K562 (cell line): ENCODE measurements at regions not wholly inside any gene's neighbourhood (a gene's known extent, or its start where the extent isn't known, plus 50 kb on each side); places are given as distances from the start of the nearest gene placed in this dataset.

Experiments
- ATAC-seq: fragments of 200-7000 bp; cut with Tn5 transposase; 3 replicates; pipeline ENCODE4 v1.9.1; 2020; ENCODE audit warnings: moderate library complexity
- BruUV-seq: library from RNA; stranded (reverse); fragments of 400-500 nt; replicated peaks from 2 replicates; lab custom pipeline; 2021; lab: Mats Ljungman, UMichigan
- CTCF ChIA-PET: fragments of 300-600 bp; formaldehyde crosslinking; extraction: SDS; loops from one replicate; lab custom pipeline; 2021; ENCODE audit warnings: low intra/inter-chr PET ratio; lab: Yijun Ruan, JAX
- POLR2A ChIA-PET: fragments of 300-600, 350-650 bp; sonication (Branson Sonifier 250); formaldehyde crosslinking; extraction: SDS; loops from one replicate; lab custom pipeline; 2021; ENCODE audit warnings: antibody characterized with exemption, inconsistent platforms; lab: Yijun Ruan, JAX
- DNase-seq, 4 experiments: peaks; one replicate each; pipeline versions ENCODE4 v3.0.0 to v3.0.0-alpha.2; 2011 to 2018; ENCODE audit warnings: low spot score in 3 of 4, mixed read lengths in 3 of 4; ENCODE audit errors: extremely low read depth in 1 of 4
- FAIRE-seq: peaks from 2 replicates; lab custom pipeline; 2011; peaks lifted over from hg19 to GRCh38; lab: Jason Lieb, UNC
- H2AFZ ChIP-seq: 2 replicates; pipeline ENCODE4 v1.6.0; 2011; ENCODE audit warnings: low read depth, low read length, control low read depth, inconsistent platforms
- H3K27ac ChIP-seq: fragments of 200-600 bp; 3 replicates; pipeline ENCODE4 v1.8.0; 2011; ENCODE audit warnings: low read depth, mild to moderate bottlenecking, control low read depth, inconsistent platforms, low read length, moderate library complexity, mixed read lengths; ENCODE audit errors: extremely low read depth
- H3K27me3 ChIP-seq, 2 experiments: fragments of 300-600 bp in 1 of 2; 2 replicates in 1 of 2; 3 replicates in 1 of 2; pipeline versions ENCODE4 v1.6.0 to v1.8.0; 2011; ENCODE audit warnings: inconsistent platforms in 2 of 2, low read length in 2 of 2, mild to moderate bottlenecking in 1 of 2, mixed read lengths in 1 of 2, moderate library complexity in 1 of 2; ENCODE audit not compliant: control insufficient read depth in 2 of 2, insufficient read depth in 2 of 2
- H3K36me3 ChIP-seq: fragments of 300-600 bp; 3 replicates; pipeline ENCODE4 v1.8.0; 2011; ENCODE audit warnings: mild to moderate bottlenecking, low read length, inconsistent platforms; ENCODE audit not compliant: control insufficient read depth, insufficient read depth
- H3K4me1 ChIP-seq, 2 experiments: fragments of 200-600 bp in 1 of 2; replicated peaks in 1 of 2; 2 replicates in 1 of 2; 3 replicates in 1 of 2; pipeline versions ENCODE4 v1.5.1 to v1.8.0; 2011; ENCODE audit warnings: inconsistent platforms in 2 of 2, low read length in 2 of 2, mild to moderate bottlenecking in 1 of 2, mixed read lengths in 1 of 2, moderate library complexity in 1 of 2; ENCODE audit not compliant: control insufficient read depth in 2 of 2, insufficient read depth in 2 of 2
- H3K4me2 ChIP-seq: 2 replicates; pipeline ENCODE4 v1.6.1; 2011; ENCODE audit warnings: low read length, control low read depth, inconsistent platforms, mixed read lengths; ENCODE audit not compliant: insufficient read depth
- H3K4me3 ChIP-seq: fragments of 200-600 bp; sonication (generic), shearing (Covaris generic); 2 replicates; pipeline ENCODE4 v1.5.1; 2016; ENCODE audit warnings: control low read depth, inconsistent platforms
- H3K79me2 ChIP-seq: fragments of 200-600 bp; 3 replicates; pipeline ENCODE4 v1.8.0; 2011; ENCODE audit warnings: low read length, inconsistent platforms; ENCODE audit not compliant: control insufficient read depth, insufficient read depth
- H3K9ac ChIP-seq, 2 experiments: 2 replicates each; pipeline versions ENCODE4 v1.6.0 to v1.6.1; 2011; ENCODE audit warnings: low read depth in 2 of 2, low read length in 2 of 2, control low read depth in 1 of 2, inconsistent platforms in 1 of 2, mild to moderate bottlenecking in 1 of 2, mixed read lengths in 1 of 2; ENCODE audit not compliant: insufficient read depth in 1 of 2
- H3K9me1 ChIP-seq: one replicate; pipeline ENCODE4 v1.6.0; 2011; ENCODE audit warnings: inconsistent platforms, mild to moderate bottlenecking, low read length, moderate library complexity; ENCODE audit not compliant: control insufficient read depth, insufficient read depth
- H3K9me3 ChIP-seq: replicated peaks from 2 replicates; pipeline ENCODE4 v1.5.1; 2011; ENCODE audit warnings: low read depth, low read length, inconsistent platforms; ENCODE audit not compliant: control insufficient read depth, insufficient read depth
- H4K20me1 ChIP-seq: replicated peaks from 2 replicates; pipeline ENCODE4 v1.6.1; 2011; ENCODE audit warnings: low read length, inconsistent platforms, mixed read lengths; ENCODE audit not compliant: control insufficient read depth, insufficient read depth
- ARID2 ChIP-seq: fragments of 450-650 bp; IDR thresholded peaks from 2 replicates; pipeline ENCODE4 v1.6.1; 2017; ENCODE audit warnings: antibody characterized with exemption, mild to moderate bottlenecking
- CSDE1 ChIP-seq, 2 experiments: fragments of 450-650 bp; IDR thresholded peaks; 2 replicates each; pipeline ENCODE4 v1.6.1; 2016; ENCODE audit warnings: mild to moderate bottlenecking in 1 of 2
- DPF2 ChIP-seq: fragments of 450-650 bp; IDR thresholded peaks from 2 replicates; pipeline ENCODE4 v1.6.1; 2016
- E2F3 ChIP-seq: fragments of 250-450 bp; sonication (Bioruptor Pico); IDR thresholded peaks from 2 replicates; pipeline ENCODE4 v1.4.0; 2020; ENCODE audit warnings: mild to moderate bottlenecking
- KLF10 ChIP-seq: fragments of 250-450 bp; sonication (Bioruptor Pico); IDR thresholded peaks from 2 replicates; pipeline ENCODE4 v1.6.1; 2021; ENCODE audit warnings: matching md5 sums
- MED1 ChIP-seq: sonication (generic); formaldehyde crosslinking; IDR thresholded peaks from 2 replicates; pipeline ENCODE4 v1.8.1; 2023; ENCODE audit warnings: missing genetic modification reagents, borderline replicate concordance
- TSHZ1 ChIP-seq: fragments of 250-450 bp; sonication (Bioruptor Pico); IDR thresholded peaks from 2 replicates; pipeline ENCODE4 v1.4.0; 2020; ENCODE audit warnings: mild to moderate bottlenecking, moderate library complexity
- UBTF ChIP-seq, 2 experiments: IDR thresholded peaks; 2 replicates each; pipeline ENCODE4 v1.6.1; 2012; ENCODE audit warnings: improper control_type of control experiment in 2 of 2, low read depth in 2 of 2, low read length in 2 of 2, borderline replicate concordance in 1 of 2
- ZNF639 ChIP-seq, 2 experiments: fragments of 200-800 bp in 1 of 2; sonication (Bioruptor generic) in 1 of 2; sonication (generic) in 1 of 2; formaldehyde crosslinking in 1 of 2; IDR thresholded peaks in 1 of 2; conservative IDR thresholded peaks in 1 of 2; 2 replicates each; pipeline versions ENCODE4 v1.5.0 to v1.6.1; 2016 to 2020; ENCODE audit warnings: missing compliant biosample characterization in 1 of 2, missing genetic modification characterization in 1 of 2, missing genetic modification reagents in 1 of 2
- WGBS: fragments of 100-300 bp; shearing (Covaris generic); methylation state at CpG from one replicate; pipeline ENCODE4 v1.1.6; 2016; ENCODE audit warnings: low coverage, mixed read lengths; ENCODE audit not compliant: insufficient coverage; ENCODE audit errors: missing lambda C conversion rate; 5-methylcytosine and 5-hydroxymethylcytosine counted together
- in situ Hi-C: fragments of 300-500 bp; cut with MboI; formaldehyde crosslinking; loops from 4 replicates; pipeline ENCODE4 v1.15.0; 2018; ENCODE audit warnings: inconsistent platforms, mixed read lengths
- intact Hi-C: fragments of 100-400 bp; cut with micrococcal nuclease; formaldehyde crosslinking; loops from 2 replicates; pipeline ENCODE4 v1.14.2; 2022

- FAIRE-seq = no peak
- no peak for DNase-seq
- no peaks in the 10 kb centered on the region for H3K4me1 ChIP-seq
- no peaks in the 10 kb centered on the region for H4K20me1 ChIP-seq
- H3K27ac ChIP-seq = no peak overlapping the region
- no peak overlapping the region for H2AFZ ChIP-seq
- intact Hi-C loops (no loop called here), in situ Hi-C loops (no loop called here)
- H3K36me3 ChIP-seq = no peaks in the 10 kb centered on the region
- ChIA-PET CTCF (no interaction called here), POLR2A (no interaction called here)
- BruUV-seq = no TSS peak
- no peak for ATAC-seq
- no peaks in the 10 kb centered on the region for H3K9me3 ChIP-seq
- WGBS = 0% methylated on average over 6 of the region's 6 CpGs
- H3K4me3 ChIP-seq = no peak overlapping the region
- H3K4me2 ChIP-seq = no peak overlapping the region
- TF ChIP-seq TSHZ1 (CRISPR knock-in tag) = no peak
- H3K9ac ChIP-seq = no peak overlapping the region
- H3K79me2 ChIP-seq = no peaks in the 10 kb centered on the region
- H3K27me3 ChIP-seq = peaks cover 17 to 34% of the 10 kb centered on the region in 2 experiments; a peak in 4 of 5 replicates
- H3K9me1 ChIP-seq = no peaks in the 10 kb centered on the region
Observed at GRCh38 chr15:62788224-62788623, 254.3 kb upstream of the TPM1 start.

- Histone ChIP-seq H3K4me2 (no peak overlapping the region), H3K4me1 (no peaks in the 10 kb centered on the region), H3K27me3 (peaks cover 30 to 48% of the 10 kb centered on the region in 2 experiments; a peak in 4 of 5 replicates), H4K20me1 (0 out of 2 replicates have a peak, but pooled peaks cover 4% of the 10 kb centered on the region), H3K9me1 (peaks cover 4% of the 10 kb centered on the region), H3K36me3 (no peaks in the 10 kb centered on the region), H2AFZ (no peak overlapping the region), H3K9me3 (no peaks in the 10 kb centered on the region), H3K27ac (no peak overlapping the region), H3K9ac (no peak overlapping the region), H3K4me3 (no peak overlapping the region), H3K79me2 (no peaks in the 10 kb centered on the region)
- CTCF ChIA-PET = no interaction called here
- intact Hi-C loops = no loop called here
- ATAC-seq (no peak), DNase-seq (no peak), FAIRE-seq (no peak)
- no TSS peak for BruUV-seq
- POLR2A ChIA-PET = interaction anchor here (0.6 kb wide), 1 partner anchor 261 kb away, joined by 3 read pairs; no protein-coding TSS in a partner anchor
- in situ Hi-C loops = no loop called here
- WGBS = 7% methylated on average over 4 of the region's 4 CpGs
- TF ChIP-seq ZNF639 (CRISPR knock-in tag; conservative IDR thresholded peaks at IDR 0.05 in 1 of 2, IDR thresholded peaks at IDR 0.05 in 1 of 2) = no peak
- TF ChIP-seq KLF10 (CRISPR knock-in tag) = no peak
- TF ChIP-seq UBTF (IDR thresholded peaks at IDR 0.05; ENCODE audit: borderline replicate concordance in 1 of 2, low read depth in 2 of 2, low read length in 2 of 2) = no peak
- no peak for TF ChIP-seq CSDE1 (IDR thresholded peaks at IDR 0.05)
- TF ChIP-seq DPF2 = no peak
- TF ChIP-seq MED1 = no peak
- TF ChIP-seq E2F3 = no peak
- no peak for TF ChIP-seq ARID2
Observed at GRCh38 chr15:62790546-62790945, 252.0 kb upstream of the TPM1 start.
